HG03135 (cell line): ENCODE measurements at regions not wholly inside any gene's neighbourhood (a gene's known extent, or its start where the extent isn't known, plus 50 kb on each side); places are given as distances from the start of the nearest gene placed in this dataset.

Experiments
- ATAC-seq: cut with Tn5 transposase; IDR thresholded peaks from one replicate; pipeline ENCODE4 v1.9.1; 2021; ENCODE audit warnings: mild to moderate bottlenecking, moderate library complexity; ENCODE audit not compliant: unreplicated experiment

- ATAC-seq = no peak
Observed at GRCh38 chr1:9419369-9420041, 119.8 kb upstream of the SLC25A33 start.

DNA sequence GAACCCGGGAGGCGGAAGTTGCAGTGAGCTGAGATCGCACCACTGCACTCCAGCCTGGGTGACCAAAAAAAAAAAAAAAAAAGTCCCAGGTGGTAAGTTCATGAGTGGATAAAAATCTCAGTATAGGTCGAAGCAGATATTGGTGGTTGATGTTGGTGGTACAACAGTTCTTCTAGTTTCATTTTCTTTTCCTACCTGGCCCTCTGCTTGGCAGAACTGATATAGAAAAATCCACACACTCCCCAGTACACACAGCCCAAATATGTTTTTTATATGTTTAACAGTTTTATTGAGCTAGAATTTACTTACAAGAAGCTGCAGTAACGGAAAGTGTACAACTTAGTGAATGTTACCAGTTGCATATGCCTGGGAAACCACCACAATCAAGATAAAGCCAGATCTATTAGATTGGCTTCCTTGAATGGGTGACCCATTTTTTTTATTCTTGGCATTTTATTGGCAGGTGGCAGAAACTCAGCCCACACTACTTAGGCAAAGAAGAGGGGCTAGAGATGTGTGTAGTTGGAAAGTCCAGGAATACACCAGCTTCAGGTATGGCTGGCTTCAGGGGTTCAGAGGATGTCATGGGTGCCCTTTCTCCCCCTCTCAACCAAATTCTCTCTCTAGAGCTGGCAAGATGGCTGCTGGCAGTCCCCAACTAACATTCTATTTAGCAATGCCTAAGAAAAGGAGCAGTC, 118.3 kb upstream of the SLC25A33 start:
- no peak for ATAC-seq

- ATAC-seq = no peak
Observed at GRCh38 chr1:9421533-9421873, 117.8 kb upstream of the SLC25A33 start.

- ATAC-seq = no peak
Observed at GRCh38 chr1:9422321-9422720, 116.9 kb upstream of the SLC25A33 start.

- no peak for ATAC-seq
Observed at GRCh38 chr1:9422911-9423505, 116.3 kb upstream of the SLC25A33 start.

DNA sequence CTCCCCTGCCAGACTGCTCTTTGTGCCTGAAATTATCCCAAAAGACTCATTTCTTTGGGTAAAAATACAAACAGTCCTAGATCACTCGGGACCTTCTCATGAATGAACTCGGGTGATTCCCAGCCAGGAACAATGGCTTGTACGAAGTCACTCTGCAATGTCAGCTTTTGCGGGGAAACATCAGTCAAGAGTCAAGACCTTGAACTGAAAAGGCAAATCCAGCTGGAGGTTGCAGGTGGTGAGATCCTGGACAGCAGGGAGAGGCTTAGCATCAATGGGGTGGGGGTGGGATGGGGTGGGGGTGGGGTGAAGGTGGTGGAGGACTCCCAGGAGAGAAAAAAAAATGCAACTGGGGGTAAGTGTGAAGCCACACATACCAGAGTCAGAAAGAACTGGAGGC, 115.0 kb upstream of the SLC25A33 start:
- ATAC-seq = no peak

GRCh38 chr1:9425859-9426258, 113.4 kb upstream of the SLC25A33 start:
- ATAC-seq = peak; percentile 12

DNA sequence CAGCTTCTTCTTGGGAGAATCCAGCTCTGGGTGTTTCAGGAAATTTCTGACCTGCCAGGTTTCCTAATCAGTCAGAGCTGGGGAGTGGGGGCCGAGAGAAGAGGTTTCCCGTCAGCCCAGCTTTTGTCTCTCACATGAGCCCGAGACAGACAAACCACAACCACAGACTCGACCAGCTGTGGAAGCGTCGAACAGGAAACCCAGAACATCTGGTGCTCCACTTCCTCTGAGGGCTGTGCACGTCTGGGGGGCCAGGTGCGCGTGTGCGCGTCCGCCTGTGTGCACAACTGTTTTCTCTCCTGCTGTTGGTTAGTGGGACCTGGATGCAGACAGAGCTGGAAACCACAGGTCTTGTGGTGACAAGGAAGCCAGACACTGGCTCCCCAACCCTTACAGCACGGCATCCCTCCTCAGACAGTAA, 113.0 kb upstream of the SLC25A33 start:
- ATAC-seq = peak; percentile 73

DNA sequence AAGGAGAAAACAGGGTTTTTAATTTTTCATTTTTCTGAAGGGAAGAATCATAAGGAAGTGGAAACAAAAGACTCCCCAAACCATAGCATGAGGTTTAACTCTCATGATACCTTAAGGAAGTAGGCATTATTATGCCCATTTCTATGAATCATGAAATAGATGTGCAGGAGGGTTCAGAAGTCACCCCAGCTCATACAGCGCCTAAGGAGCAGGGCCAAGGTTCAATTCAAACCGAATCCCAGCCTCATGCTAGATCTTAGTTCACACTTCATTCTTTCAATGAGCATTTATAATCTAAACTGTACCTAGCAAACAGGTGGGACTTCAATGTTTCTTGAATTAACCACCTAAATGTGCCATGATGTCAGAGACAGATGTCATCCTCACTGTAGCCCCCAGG, 111.9 kb upstream of the SLC25A33 start:
- ATAC-seq = no peak

- ATAC-seq = peak; percentile 68
Observed at GRCh38 chr1:9428601-9429341, 110.5 kb upstream of the SLC25A33 start.

GRCh38 chr1:9429342-9429711, 109.9 kb upstream of the SLC25A33 start:
- ATAC-seq = no peak

- no peak for ATAC-seq
Observed at GRCh38 chr1:9434247-9435152, 104.8 kb upstream of the SLC25A33 start.

GRCh38 chr1:9435153-9435636, 104.1 kb upstream of the SLC25A33 start:
- no peak for ATAC-seq

DNA sequence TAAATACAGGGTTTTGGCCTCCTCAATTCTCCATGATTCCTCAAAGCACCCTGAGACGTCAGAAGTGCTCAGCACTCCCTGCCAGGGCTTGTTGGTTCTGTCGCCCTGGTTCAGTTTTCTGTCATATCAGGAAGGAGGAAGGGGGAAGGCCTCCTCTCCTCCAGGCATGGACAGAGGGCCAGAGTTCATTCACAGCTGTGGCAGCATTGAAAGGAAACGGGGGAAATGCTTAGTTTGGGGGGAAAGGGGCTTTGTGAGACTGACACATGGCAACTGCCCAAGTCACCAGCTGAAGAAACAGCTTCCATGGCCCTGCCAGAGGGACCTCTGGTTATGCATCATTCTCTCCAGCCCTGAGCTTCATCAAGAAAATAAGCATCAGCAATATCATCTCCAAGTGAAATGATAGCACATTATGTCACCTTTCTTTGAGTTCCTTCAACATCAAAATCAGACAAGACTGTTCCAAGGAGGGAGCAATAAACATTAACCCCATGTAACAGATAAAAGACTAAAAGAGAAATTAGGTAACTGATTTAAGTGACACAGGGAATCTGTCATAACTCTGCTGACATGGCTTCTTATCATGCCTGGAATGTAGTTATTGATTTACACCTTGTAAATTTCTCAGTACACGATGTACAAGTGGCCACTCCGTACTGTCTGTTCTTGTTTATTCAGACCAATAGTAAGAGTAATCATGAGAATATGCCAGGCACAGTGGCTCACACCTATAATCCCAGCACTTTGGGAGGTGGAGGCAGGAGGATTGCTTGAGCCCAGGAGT, 103.2 kb upstream of the SLC25A33 start:
- ATAC-seq = no peak

- no peak for ATAC-seq
Observed at GRCh38 chr1:9437961-9438430, 101.3 kb upstream of the SLC25A33 start.

- no peak for ATAC-seq
Observed at GRCh38 chr1:9438431-9439073, 100.7 kb upstream of the SLC25A33 start.

GRCh38 chr1:9439074-9439761, 100.0 kb upstream of the SLC25A33 start:
- ATAC-seq = no peak

DNA sequence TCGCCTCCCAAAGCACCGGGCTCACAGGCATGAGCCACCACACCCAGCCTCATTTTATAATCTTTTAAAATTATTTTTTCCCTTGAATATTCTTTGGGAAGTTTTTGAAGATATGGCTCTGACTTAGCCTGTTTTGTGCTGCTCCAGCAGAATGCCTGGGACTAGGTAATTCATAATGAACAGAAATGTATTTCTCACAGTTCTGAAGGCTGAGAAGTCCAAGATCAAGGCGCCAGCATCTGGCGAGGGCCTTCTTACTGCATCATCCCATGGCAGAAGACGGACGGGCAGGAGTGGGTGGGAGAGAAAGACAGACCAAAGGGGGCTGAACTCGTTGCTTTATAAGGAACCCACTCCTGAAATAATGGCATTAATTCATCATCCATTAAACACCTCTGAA, 99.0 kb upstream of the SLC25A33 start:
- no peak for ATAC-seq
